Amygdala (tissue), 56 donors: ENCODE measurements at regions not wholly inside any gene's neighbourhood (a gene's known extent, or its start where the extent isn't known, plus 50 kb on each side); places are given as distances from the start of the nearest gene placed in this dataset.

Experiments used
- DNase-seq, 56 donors: peaks; one replicate each; lab custom pipeline; 2025; lab: John Stamatoyannopoulos, UW

DNA sequence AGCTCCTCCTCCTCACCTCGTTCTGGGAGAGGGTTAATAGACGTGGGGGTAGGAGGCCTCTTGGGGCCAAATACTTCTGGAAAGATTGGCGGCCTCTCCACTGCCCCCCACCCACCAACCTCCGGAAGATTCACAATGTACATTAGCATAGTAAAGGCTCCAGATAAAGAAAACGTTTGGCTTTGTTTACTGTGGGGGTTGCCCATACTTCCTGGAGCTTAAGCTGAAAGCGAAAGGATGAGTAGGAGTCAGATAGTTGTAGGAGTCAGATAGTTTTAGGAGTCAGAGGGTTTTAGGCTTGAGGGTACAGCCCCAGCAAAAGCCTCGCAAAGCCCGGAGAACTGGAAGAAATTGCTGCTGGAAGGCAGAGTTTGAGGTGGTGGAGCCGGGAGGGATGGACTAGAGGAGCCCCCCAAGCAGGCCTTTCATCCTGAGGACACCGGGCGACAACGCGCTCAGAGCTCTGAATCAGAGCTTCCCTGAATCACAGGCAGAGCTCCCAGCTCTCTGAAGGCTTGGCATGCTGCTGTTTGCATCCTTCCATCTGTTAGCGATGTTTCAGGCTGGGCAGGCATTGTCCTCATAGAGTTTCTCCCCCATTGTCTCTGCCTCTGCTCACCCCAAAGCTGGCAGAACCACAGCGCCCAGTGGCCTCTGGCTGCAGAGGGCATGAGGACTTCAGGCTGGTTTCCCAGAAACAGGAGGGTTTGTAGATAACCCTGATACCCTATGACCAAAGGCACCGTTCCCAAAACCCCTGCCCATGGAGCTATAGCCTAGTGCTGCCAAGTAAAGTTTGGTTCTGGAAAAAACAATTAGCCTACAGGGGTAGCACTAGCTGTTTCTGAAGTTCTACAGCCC lies 280.7 kb downstream of the BCOR start:
- peak in 19 of 56 donors; percentile 2 to 39 (median 7) for DNase-seq

DNA sequence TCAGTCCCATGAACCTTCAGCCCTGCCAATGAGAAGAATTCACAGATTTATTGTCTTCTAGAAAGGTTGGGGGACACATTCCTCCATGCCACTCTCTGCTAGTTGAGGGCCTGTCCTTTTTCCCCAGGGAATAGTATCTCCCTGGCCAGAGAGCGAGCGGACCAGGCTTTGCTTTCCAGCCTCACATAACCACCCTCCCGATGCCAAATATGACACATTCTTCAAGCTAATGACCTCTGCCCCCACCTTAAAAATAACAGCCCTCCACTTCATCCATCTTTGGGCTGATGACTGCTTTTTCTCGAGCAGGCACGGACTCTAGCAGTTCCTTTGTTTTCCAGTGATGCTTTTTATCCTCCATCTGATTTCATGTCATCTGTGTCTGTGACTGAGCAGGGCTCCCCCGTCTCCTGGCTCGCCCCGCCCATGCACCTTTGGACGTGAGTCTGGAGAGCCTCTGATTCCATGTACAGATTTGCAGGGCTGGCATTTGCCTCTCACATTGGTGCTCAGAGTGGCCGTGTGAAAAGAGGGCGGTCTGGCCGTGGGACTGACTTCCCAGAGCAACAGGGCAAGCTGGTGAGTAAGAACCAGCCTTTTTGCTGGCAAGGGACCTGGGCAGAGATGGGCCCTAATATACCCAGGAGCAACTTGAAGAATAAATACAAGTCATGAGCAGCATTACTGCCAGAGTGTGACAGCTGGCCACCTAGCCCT lies 279.8 kb downstream of the BCOR start:
- no peak for DNase-seq

DNA sequence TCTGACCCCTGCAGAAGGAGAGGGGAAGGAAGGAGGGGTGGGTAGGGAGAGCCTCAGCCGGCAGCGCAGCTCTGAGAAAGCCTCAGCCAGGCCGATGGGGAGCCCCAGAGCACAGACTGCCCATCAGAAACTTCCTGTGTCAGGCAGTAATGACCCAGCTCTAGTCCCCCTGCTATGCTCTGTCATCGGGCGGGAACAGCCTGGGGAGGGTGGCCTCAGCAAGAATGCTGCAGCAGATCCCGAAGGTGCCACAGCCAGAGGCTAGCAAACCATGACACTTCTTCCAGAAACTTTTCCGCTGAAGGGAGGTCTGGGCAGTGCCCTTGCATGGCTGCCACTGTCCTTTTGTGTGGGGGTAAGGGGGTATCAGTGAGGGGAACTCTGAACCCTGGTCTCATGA lies 279.0 kb downstream of the BCOR start:
- DNase-seq: no peak

DNA sequence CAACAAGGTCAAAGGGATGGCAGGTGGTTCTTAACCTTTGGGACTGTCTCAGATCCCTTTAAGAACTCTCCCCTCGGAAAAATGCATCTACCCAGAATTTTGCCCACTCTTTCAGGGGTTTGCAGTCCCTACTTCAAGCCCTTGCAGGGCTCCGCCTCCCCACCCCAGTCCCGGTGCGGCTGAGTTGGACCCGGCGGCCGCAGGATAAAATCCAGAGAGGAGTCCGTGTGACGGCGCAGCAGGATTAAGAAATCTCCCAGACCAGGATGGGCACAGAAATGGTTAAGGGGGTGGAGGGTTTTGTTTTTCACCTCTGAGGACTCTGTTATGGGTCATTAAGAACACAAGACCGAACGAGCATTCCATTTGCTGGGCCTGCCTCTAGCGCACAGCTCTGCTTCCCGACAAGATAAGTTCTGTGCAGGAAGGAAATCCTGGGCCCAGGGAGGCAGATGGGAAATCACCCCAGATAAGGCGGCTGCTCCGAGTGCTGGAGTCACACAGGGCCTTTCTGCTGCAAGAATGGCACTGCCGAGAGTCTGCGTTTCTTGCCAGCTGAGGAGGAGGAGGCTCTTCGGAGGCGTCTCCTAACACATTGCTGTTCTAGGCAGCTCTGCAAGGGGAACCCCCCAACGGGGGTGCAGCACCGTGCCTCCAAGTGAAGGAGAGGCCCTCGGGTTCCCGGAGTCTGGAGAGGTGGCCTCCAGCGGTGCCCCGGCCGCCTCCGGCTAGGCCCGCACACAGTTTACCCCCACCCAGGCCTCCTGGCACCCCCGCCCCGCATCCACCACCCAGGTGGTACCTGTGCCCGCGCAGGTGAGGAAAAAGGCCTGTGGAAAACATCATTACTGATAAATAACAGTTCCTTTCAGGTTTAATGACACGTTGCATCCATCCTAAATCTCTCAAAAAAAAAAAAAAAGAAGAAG lies 277.6 kb downstream of the BCOR start:
- DNase-seq: peak in 5 of 56 donors; percentile 2 to 13 (median 6)

DNA sequence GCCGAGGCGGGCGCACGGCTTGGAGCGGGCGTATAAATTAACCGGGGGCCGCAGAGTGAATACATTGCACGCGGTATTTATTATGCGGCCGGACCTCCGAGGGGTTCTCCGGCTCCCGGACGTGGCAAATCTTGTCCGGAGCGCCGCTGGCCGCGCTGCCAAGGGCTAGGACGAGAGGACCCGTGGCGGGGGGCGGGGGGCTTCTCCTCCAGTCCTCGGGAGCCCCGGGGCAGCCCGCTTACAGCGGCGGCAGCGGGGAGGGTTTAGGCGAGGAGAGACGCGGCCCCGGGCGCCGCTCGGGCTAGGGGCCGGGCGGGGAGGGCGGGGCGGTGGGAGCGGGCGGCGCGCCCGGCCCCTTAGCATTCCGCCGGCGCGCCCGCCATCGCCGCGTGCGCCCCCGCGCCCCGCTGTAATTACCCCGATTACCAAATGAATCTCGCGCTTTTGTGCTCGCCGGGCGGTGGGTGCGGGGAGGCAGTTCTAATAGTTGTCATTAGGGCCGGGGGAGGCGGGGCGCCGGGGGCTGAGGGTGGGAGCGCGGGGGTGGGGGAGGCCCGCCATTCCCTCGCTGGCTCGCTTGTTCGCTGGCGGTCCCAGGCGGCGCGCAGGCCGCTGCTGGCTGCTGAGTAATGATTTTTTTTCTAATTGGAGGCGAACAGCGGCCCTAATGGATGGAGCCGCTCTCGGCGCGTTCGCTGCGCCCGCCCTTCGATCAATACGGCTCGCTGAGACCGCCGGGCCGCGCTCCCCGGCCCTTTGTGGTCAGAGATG lies 276.6 kb downstream of the BCOR start:
- peak in 19 of 56 donors; percentile 1 to 48 (median 11) for DNase-seq

DNA sequence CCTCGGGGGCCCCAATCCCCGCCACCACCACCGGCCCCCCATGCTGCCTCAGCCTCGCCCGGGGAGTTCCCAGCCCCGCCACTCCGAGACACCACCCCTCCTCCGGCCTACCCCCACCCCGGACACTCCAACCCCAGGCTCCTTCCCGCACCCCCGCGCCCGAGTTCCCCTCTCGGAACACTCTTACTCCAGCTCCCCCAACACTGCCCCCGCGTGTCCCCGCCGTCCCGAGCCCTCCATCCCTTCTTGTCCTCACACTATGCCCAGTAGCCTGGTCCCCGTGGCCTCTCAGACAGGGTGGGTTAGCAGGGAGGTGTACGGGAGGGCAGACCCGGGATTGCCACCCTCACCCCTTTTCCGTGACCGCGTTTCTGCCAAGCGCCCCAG lies 276.1 kb downstream of the BCOR start:
- DNase-seq: no peak

DNA sequence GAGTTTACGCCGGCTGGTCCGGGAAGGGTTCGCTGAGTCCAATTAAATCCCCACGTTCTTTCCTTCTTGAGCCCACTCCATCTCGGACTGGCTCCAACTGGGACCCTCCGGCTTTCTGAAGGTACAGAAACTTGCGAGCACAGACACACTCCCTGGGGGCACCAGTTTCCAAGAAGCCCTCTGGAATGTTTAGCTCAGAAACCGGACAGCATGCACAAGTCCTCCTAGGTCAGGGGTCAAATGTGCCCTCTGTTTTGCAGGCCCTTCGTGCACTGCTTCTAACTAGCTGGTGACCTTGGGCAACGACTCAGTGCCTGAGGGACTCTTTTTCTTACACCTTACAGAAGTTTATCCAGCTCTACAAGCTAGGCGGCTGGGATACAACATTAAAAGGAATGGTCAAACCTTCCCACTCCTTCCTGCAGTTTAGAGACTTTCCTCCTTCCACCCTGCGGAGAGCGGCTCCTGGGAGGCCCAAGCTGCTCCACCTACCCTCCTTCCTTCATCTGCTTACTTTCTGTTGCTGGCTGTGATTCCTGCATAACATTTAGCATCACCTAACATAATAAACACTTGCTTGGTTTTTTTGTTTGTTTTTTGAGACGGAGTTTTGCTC lies 275.5 kb downstream of the BCOR start:
- DNase-seq: no peak

DNA sequence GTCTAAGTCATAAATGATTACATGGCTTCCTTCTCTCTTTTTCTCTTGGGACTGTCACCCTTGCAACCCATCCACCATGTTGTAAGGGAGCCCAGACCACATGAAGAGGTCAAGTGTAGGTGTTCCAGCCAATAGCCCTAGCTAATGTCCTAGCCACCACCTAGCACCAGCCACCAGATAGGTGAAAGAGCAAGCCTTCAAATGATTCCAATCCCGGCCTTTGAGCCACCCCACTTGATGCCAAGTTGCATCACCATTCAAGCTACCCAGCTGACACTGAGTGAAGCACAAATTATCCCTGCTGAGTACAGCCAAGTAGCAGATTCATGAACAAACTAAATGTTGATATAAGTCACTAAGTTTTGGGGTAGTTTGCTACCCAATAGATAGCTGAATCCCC lies 274.3 kb downstream of the BCOR start:
- no peak for DNase-seq

DNA sequence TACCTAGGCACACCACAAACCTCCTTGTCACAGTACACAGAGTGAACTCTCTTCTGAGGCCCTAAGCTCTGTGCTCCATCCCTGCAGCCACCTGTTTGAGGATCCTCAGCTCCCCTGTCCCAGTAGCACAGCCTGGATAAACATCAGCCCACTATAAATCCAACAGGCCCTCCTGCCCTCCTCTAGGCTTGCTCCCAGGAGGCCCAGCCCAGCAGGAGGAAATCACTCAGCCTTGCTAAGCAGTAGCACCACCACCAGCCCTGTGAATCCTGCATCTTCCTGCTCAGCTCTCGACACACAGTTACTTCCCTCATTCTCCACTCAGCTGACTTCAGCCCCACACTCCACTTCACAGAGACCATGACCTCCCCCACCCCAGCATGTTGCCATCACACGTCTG lies 273.9 kb downstream of the BCOR start:
- DNase-seq: no peak

DNA sequence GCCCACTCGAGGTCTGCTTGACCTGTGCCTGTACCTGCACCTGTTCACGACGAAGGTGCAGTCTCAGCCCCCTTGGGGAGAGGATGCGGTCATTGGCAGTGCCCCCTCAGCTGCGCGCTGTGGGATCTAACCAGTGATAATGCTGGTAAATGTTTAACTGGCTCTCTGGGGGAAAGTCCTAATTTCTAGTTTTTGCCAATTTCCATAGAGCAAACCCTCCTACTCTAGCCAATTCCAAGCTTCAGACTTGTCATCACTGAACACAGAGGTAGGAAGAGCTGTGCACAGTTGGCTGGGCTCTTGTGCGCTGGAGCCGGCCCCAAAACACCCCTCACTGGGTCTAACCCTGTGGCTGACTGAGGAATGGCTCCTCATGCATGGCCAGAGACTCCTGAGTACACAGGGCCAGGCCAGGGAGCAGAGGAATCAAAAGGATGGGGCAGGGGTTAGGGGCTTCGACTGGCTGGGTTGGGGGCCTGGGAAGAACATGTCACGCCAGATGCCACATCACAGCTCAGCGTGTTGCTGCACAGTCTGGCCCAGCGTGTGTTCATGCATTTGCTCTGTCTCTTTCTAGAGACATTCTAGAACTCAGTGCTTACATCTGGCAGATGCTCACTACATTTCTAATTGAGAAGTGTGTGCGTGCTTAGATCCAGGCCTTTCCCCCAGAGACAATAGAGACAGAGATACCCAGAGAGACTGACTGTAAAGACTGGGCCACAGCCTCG lies 270.8 kb downstream of the BCOR start:
- no peak for DNase-seq

DNA sequence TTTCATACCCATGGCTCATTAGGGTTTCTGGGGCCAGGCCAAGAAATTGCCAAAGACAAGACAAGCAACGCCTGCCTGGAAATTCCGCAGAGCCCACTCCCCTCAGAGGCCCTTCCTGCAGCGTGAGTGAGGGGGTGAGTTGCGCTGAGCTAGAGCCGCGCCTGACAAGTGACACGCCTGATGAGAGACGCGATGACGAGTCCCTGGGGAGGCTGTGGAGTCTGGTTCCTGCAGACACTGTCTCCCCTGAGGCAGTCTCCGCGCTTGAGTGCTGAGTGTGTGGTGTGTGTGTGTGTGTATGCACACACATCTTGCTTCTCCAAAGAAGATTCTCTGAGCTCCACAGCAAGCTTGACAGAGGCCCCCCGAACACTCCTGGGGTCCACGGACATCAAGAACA lies 269.8 kb downstream of the BCOR start:
- DNase-seq: no peak

DNA sequence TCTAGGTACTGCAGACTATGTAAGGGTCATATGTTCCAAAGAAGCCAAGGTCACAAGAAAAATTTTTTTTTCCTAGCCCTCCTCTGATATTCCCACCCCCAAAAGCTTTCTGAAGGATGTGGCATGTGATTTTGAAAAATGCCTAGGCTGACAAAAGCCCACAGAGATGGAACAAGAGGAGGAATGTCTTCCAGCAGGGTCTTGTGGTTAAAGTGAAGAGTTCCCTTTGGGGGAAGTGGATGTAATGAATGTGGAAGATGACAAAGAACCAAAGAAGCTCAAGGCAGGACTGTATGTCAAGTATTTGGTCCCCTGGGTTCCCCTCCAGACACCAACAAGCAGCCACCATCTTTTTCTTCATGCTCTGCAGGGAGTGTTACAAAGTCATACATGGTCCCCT lies 268.8 kb downstream of the BCOR start:
- DNase-seq: no peak

DNA sequence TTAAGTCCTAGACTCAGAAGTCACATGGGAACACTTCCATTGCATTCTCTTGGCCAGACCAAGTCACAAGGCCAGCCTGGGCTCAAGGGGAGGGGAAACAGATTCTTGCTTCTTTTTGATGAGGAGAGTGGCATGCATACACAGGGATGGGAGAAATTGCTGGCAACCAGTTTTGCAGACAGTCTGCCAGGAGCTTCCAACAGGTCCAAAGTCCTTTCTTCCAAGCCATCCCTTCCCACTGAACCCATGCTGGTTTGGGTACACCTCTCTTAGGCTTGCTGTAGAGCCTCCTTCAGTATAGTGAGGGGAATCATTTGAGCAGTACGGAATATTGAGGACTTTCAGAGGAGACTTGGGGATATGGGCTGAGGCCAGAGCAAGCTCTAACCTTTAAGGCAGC lies 267.8 kb downstream of the BCOR start:
- DNase-seq: no peak

DNA sequence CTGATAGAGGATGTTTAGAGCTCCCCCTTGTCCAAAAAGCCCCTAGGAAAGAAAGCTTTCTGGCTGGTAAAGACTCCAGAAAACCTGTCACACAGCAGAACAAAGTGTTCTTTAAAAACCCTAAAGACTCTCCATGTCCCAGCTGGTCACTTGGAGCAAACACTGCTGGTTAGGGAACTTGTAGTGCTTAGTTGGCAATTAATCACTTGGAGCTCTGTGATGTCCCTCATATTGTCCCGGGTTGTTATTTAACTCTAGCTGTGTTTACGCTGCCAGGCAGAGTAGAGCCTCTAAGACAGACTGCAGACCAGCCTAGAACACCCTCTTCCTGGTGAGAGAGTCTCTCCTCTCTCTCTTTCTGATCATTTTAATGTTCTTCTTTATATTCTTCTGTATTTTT lies 267.3 kb downstream of the BCOR start:
- no peak for DNase-seq

DNA sequence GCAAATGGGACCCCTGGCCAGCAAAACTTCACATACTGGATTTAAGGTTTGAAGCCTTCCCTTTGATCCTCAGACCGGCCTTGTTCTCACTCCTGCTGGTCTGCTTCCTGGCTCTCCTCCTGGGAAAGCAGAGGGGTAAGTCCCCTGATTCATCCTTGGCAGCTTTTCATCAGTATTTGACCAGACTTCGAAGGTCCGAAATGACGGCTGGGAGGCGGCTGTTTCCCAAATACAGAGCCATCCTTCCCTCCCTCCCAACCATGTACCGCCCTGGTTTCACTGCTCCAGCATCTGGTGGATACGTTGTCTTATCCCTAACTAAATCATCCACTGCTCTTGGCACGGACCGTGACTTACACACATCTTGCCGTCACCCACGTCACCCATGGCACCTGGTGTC lies 265.5 kb downstream of the BCOR start:
- no peak for DNase-seq

DNA sequence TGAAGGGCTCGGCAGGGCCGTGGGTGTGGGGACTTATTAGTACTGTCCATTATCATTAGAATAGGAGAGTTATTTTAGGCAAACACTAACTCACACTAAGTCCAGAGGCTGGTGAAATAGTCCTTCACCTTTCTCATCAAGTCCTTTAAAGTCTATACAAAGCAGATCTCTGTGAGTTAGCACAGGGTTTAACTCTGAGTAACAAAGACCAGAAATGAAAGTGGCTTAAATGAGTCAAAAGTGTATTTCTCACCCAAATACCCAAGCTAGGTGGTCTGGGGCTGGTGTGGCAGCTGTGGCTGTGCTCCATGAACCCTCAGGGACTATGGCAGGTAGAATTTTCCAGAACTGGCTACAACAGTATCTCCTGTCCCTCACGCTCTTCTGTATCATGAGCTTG lies 263.2 kb downstream of the BCOR start:
- no peak for DNase-seq

DNA sequence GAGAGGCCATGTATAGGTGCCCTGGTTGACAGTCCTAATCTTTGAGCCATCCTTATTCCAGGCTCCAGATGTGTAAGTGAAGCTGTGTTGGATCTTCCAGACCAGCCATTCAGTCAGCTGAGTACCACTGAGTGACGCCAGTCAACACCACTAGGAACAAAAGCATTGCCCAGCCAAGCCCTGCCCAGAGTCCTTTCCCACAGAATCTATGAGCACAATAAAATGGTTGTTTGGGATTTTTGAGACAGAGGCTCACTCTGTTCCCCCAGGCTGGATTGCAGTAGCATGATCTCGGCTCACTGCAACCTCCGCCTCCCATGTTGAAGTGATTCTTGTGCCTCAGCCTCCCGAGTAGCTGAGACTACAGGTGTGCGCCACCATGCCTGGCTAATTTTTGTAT lies 262.5 kb downstream of the BCOR start:
- DNase-seq: no peak

DNA sequence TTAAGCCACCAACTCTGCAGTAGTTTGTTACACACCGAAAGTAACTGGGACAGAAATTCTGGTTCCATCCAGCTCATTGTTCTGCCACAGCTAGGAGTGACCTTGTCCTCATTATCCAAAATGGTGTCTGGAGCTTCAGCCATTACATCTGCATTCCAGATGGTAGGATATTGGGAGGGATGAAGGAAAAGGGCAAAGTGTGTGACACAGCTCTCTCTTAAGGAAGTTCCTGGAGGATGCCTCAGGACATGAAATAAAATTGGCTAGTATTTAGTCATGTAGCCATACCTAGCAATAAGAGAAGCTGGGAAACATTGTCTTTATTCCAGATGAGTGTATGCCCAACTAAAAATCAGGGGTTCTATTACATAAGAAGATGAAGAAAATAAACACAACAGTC lies 262.0 kb downstream of the BCOR start:
- DNase-seq: no peak

DNA sequence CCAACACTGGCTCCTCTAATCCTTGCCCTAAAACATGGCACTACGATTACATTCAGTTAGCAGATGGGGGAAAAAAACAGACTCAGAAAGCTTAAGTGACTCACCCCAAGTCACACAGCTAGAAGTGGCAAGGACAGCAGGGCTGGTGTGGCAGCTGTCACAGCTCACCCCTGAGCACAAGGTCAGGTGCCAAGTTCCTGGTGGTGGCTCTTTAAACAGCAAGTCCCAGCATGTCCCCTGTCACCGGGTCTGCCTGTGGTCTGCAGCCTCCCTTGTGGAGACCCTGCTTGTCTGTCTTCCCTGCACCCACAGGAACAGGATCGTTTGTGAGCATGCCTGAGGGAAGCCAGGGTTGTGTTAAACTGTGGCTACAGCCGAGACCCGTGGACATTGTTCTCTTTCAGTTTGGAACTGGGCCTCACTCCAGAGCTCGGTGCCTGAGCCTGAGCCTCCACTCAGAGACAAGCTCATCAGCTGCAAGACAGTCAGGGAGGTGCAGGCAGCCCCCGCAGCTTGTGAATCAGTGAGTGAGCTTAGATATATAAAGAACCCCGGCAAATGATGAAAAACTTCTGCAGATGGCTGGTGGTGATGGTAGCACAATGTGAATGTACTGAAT lies 260.8 kb downstream of the BCOR start:
- DNase-seq: no peak
